ENCODE measurements at regions not wholly inside any gene's neighbourhood (a gene's known extent, or its start where the extent isn't known, plus 50 kb on each side); places are given as distances from the start of the nearest gene placed in this dataset.
"Not testable (repeated sequence)": the region's sequence is repeated elsewhere in the genome, so short reads cannot be mapped to it uniquely, and the experiment has no call there.

GRCh38 chr5:129245489-129245888 lies 150.9 kb downstream of the ISOC1 start:
- Histone ChIP-seq H3K27me3 (no peaks in the 10 kb centered on the region), H3K27ac (no peak overlapping the region), H3K36me3 (no peaks in the 10 kb centered on the region), H3K4me1 (no peaks in the 10 kb centered on the region), H3K9me3 (no peaks in the 10 kb centered on the region), H3K4me3 (no peak overlapping the region)
- DNase-seq (ENCODE audit: low spot score in 2 of 2): no peak
- TF ChIP-seq, protein P1, sequence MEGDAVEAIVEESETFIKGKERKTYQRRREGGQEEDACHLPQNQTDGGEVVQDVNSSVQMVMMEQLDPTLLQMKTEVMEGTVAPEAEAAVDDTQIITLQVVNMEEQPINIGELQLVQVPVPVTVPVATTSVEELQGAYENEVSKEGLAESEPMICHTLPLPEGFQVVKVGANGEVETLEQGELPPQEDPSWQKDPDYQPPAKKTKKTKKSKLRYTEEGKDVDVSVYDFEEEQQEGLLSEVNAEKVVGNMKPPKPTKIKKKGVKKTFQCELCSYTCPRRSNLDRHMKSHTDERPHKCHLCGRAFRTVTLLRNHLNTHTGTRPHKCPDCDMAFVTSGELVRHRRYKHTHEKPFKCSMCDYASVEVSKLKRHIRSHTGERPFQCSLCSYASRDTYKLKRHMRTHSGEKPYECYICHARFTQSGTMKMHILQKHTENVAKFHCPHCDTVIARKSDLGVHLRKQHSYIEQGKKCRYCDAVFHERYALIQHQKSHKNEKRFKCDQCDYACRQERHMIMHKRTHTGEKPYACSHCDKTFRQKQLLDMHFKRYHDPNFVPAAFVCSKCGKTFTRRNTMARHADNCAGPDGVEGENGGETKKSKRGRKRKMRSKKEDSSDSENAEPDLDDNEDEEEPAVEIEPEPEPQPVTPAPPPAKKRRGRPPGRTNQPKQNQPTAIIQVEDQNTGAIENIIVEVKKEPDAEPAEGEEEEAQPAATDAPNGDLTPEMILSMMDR (IDR thresholded peaks at IDR 0.05): no peak
- TF ChIP-seq EP300 (IDR thresholded peaks at IDR 0.05) (no peak), POLR2A (IDR thresholded peaks at IDR 0.05) (no peak)

DNA sequence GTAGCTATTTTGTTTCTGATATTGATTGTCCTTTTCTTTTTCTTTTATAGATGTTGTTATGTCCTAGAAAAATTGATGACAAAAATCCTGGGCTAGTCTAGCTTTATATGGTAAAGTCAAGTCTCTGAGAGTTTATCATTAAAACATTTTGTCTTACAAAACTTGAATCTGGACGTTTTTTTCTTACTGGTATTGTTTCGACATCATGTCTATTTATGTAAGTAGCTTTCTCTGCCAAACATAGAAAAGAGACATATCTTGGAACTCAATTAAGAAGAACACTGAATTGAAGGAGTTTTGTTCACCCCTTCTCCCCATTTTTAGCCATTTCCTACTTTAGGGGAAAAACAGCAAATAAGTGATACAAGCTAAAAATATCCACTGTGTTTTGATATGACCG lies 151.5 kb downstream of the ISOC1 start:
- WGBS, 2 donors: 54% methylated on average over 3 of the region's 3 CpGs
- TF ChIP-seq EP300 (IDR thresholded peaks at IDR 0.05): no peak
- TF ChIP-seq POLR2A (IDR thresholded peaks at IDR 0.05): no peak
- TF ChIP-seq, protein P1 (IDR thresholded peaks at IDR 0.05): no peak
- DNase-seq (ENCODE audit: low spot score in 2 of 2): no peak
- no peak overlapping the region for H3K4me3 ChIP-seq
- no peaks in the 10 kb centered on the region for H3K4me1 ChIP-seq
- H3K36me3 ChIP-seq: no peaks in the 10 kb centered on the region
- no peaks in the 10 kb centered on the region for H3K9me3 ChIP-seq
- no peaks in the 10 kb centered on the region for H3K27me3 ChIP-seq
- no peak overlapping the region for H3K27ac ChIP-seq

DNA sequence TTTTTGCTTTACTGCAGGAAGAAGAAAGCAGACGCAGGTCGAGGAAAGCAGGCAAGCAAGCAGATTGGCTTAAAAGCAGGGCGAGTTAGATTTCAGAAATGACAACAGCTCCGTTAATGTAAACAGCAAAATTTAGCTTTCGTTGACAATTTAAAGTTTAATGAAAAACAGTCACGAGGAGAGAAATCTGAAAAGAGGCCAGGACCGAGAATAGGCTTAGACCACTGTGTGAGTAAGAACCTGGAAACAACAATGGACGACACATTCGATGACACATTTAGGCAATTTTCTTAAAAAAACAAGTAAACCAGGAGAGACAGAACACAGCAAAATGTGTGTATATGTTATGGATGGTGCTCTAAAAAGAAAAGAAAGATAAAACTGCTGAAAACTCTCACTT lies 155.3 kb downstream of the ISOC1 start:
- H3K9me3 ChIP-seq: peaks cover 0 to 25% (median 2%) of the 10 kb centered on the region in 4 donors
- no peaks in the 10 kb centered on the region for H3K27me3 ChIP-seq
- H3K36me3 ChIP-seq: no peaks in the 10 kb centered on the region
- no peak for DNase-seq (ENCODE audit: low spot score in 2 of 2)
- H3K27ac ChIP-seq: no peak overlapping the region
- H3K4me1 ChIP-seq: no peaks in the 10 kb centered on the region
- 68 to 72% methylated on average over 9 of the region's 9 CpGs for WGBS, 2 donors
- TF ChIP-seq, protein P1 (IDR thresholded peaks at IDR 0.05): no peak
- no peak overlapping the region for H3K4me3 ChIP-seq

DNA sequence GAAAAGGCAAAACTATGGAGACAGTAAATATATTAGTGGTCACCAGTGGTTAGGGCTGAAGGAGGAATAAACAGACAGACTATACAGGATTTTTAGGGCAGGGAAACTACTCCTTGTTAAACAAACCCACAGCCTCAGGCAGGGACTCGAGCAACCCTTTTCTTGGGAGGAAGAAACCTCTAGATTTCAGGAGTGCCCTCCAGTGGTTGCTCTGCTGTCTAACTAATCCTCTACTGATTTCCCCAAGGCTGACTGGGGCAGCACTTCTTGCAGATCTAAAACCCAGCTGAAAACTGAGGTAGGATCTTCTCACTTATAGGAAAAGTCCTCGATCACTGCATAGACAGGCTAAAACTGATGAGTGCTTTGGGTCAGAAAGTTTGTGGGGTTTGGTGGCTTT lies 176.8 kb downstream of the ISOC1 start:
- Histone ChIP-seq H3K27me3 (no peaks in the 10 kb centered on the region), H3K9me3 (no peaks in the 10 kb centered on the region), H3K4me3 (no peak overlapping the region), H3K4me1 (no peaks in the 10 kb centered on the region), H3K36me3 (no peaks in the 10 kb centered on the region), H3K27ac (no peak overlapping the region)
- DNase-seq (ENCODE audit: low spot score in 2 of 2): no peak
- 40 to 43% methylated on average over 2 of the region's 2 CpGs for WGBS, 2 donors
- no peak for TF ChIP-seq EP300 (IDR thresholded peaks at IDR 0.05)
- TF ChIP-seq, protein P1 (IDR thresholded peaks at IDR 0.05): no peak
- no peak for TF ChIP-seq POLR2A (IDR thresholded peaks at IDR 0.05)

GRCh38 chr5:129284010-129284409 lies 176.1 kb upstream of the ADAMTS19 start:
- TF ChIP-seq, protein P1 (IDR thresholded peaks at IDR 0.05): no peak
- TF ChIP-seq EP300 (IDR thresholded peaks at IDR 0.05): no peak
- TF ChIP-seq POLR2A (IDR thresholded peaks at IDR 0.05): no peak
- no peak overlapping the region for H3K27ac ChIP-seq
- no peak for DNase-seq (ENCODE audit: low spot score in 2 of 2)
- no peaks in the 10 kb centered on the region for H3K4me1 ChIP-seq
- H3K4me3 ChIP-seq: no peak overlapping the region
- H3K27me3 ChIP-seq: no peaks in the 10 kb centered on the region
- H3K9me3 ChIP-seq: no peaks in the 10 kb centered on the region
- no peaks in the 10 kb centered on the region for H3K36me3 ChIP-seq
- WGBS, 2 donors: 97 to 100% methylated on average over 2 of the region's 2 CpGs

GRCh38 chr5:129294216-129294615 lies 165.9 kb upstream of the ADAMTS19 start:
- not testable (repeated sequence) for H3K4me1 ChIP-seq; H3K27me3 ChIP-seq; H3K27ac ChIP-seq; DNase-seq (ENCODE audit: low spot score in 2 of 2); H3K4me3 ChIP-seq; H3K36me3 ChIP-seq
- 78 to 79% methylated on average over 5 of the region's 5 CpGs for WGBS, 2 donors
- peaks cover 0 to 13% (median 0%) of the 10 kb centered on the region in 4 donors for H3K9me3 ChIP-seq
